K562 (cell line): ENCODE measurements at regions not wholly inside any gene's neighbourhood (a gene's known extent, or its start where the extent isn't known, plus 50 kb on each side); places are given as distances from the start of the nearest gene placed in this dataset.

Source experiments
- ATAC-seq: fragments of 200-7000 bp; cut with Tn5 transposase; 3 replicates; pipeline ENCODE4 v1.9.1; 2020; ENCODE audit warnings: moderate library complexity
- BruUV-seq: library from RNA; stranded (reverse); fragments of 400-500 nt; replicated peaks from 2 replicates; lab custom pipeline; 2021; lab: Mats Ljungman, UMichigan
- CTCF ChIA-PET: fragments of 300-600 bp; formaldehyde crosslinking; extraction: SDS; loops from one replicate; lab custom pipeline; 2021; ENCODE audit warnings: low intra/inter-chr PET ratio; lab: Yijun Ruan, JAX
- POLR2A ChIA-PET: fragments of 300-600, 350-650 bp; sonication (Branson Sonifier 250); formaldehyde crosslinking; extraction: SDS; loops from one replicate; lab custom pipeline; 2021; ENCODE audit warnings: antibody characterized with exemption, inconsistent platforms; lab: Yijun Ruan, JAX
- DNase-seq, 4 experiments: peaks; one replicate each; pipeline versions ENCODE4 v3.0.0 to v3.0.0-alpha.2; 2011 to 2018; ENCODE audit warnings: low spot score in 3 of 4, mixed read lengths in 3 of 4; ENCODE audit errors: extremely low read depth in 1 of 4
- FAIRE-seq: peaks from 2 replicates; lab custom pipeline; 2011; peaks lifted over from hg19 to GRCh38; lab: Jason Lieb, UNC
- H2AFZ ChIP-seq: 2 replicates; pipeline ENCODE4 v1.6.0; 2011; ENCODE audit warnings: low read depth, low read length, control low read depth, inconsistent platforms
- H3K27ac ChIP-seq: fragments of 200-600 bp; 3 replicates; pipeline ENCODE4 v1.8.0; 2011; ENCODE audit warnings: low read depth, mild to moderate bottlenecking, control low read depth, inconsistent platforms, low read length, moderate library complexity, mixed read lengths; ENCODE audit errors: extremely low read depth
- H3K27me3 ChIP-seq, 2 experiments: fragments of 300-600 bp in 1 of 2; 2 replicates in 1 of 2; 3 replicates in 1 of 2; pipeline versions ENCODE4 v1.6.0 to v1.8.0; 2011; ENCODE audit warnings: inconsistent platforms in 2 of 2, low read length in 2 of 2, mild to moderate bottlenecking in 1 of 2, mixed read lengths in 1 of 2, moderate library complexity in 1 of 2; ENCODE audit not compliant: control insufficient read depth in 2 of 2, insufficient read depth in 2 of 2
- H3K36me3 ChIP-seq: fragments of 300-600 bp; 3 replicates; pipeline ENCODE4 v1.8.0; 2011; ENCODE audit warnings: mild to moderate bottlenecking, low read length, inconsistent platforms; ENCODE audit not compliant: control insufficient read depth, insufficient read depth
- H3K4me1 ChIP-seq, 2 experiments: fragments of 200-600 bp in 1 of 2; replicated peaks in 1 of 2; 2 replicates in 1 of 2; 3 replicates in 1 of 2; pipeline versions ENCODE4 v1.5.1 to v1.8.0; 2011; ENCODE audit warnings: inconsistent platforms in 2 of 2, low read length in 2 of 2, mild to moderate bottlenecking in 1 of 2, mixed read lengths in 1 of 2, moderate library complexity in 1 of 2; ENCODE audit not compliant: control insufficient read depth in 2 of 2, insufficient read depth in 2 of 2
- H3K4me2 ChIP-seq: 2 replicates; pipeline ENCODE4 v1.6.1; 2011; ENCODE audit warnings: low read length, control low read depth, inconsistent platforms, mixed read lengths; ENCODE audit not compliant: insufficient read depth
- H3K4me3 ChIP-seq: fragments of 200-600 bp; sonication (generic), shearing (Covaris generic); 2 replicates; pipeline ENCODE4 v1.5.1; 2016; ENCODE audit warnings: control low read depth, inconsistent platforms
- H3K79me2 ChIP-seq: fragments of 200-600 bp; 3 replicates; pipeline ENCODE4 v1.8.0; 2011; ENCODE audit warnings: low read length, inconsistent platforms; ENCODE audit not compliant: control insufficient read depth, insufficient read depth
- H3K9ac ChIP-seq, 2 experiments: 2 replicates each; pipeline versions ENCODE4 v1.6.0 to v1.6.1; 2011; ENCODE audit warnings: low read depth in 2 of 2, low read length in 2 of 2, control low read depth in 1 of 2, inconsistent platforms in 1 of 2, mild to moderate bottlenecking in 1 of 2, mixed read lengths in 1 of 2; ENCODE audit not compliant: insufficient read depth in 1 of 2
- H3K9me1 ChIP-seq: one replicate; pipeline ENCODE4 v1.6.0; 2011; ENCODE audit warnings: inconsistent platforms, mild to moderate bottlenecking, low read length, moderate library complexity; ENCODE audit not compliant: control insufficient read depth, insufficient read depth
- H3K9me3 ChIP-seq: replicated peaks from 2 replicates; pipeline ENCODE4 v1.5.1; 2011; ENCODE audit warnings: low read depth, low read length, inconsistent platforms; ENCODE audit not compliant: control insufficient read depth, insufficient read depth
- H4K20me1 ChIP-seq: replicated peaks from 2 replicates; pipeline ENCODE4 v1.6.1; 2011; ENCODE audit warnings: low read length, inconsistent platforms, mixed read lengths; ENCODE audit not compliant: control insufficient read depth, insufficient read depth
- CBX8 ChIP-seq: fragments of 200-600 bp; sonication (generic); IDR thresholded peaks from 2 replicates; pipeline ENCODE4 v1.6.1; 2012; ENCODE audit warnings: borderline replicate concordance, mixed run types, low read depth, mild to moderate bottlenecking, moderate library complexity, mixed read lengths, low read length, control low read depth, inconsistent platforms; ENCODE audit not compliant: poor library complexity, severe bottlenecking; ENCODE audit errors: extremely low read depth
- CEBPG ChIP-seq, 3 experiments: fragments of 200-800 bp in 1 of 3; sonication (Bioruptor generic) in 1 of 3; sonication (generic) in 1 of 3; formaldehyde crosslinking in 1 of 3; IDR thresholded peaks in 2 of 3; conservative IDR thresholded peaks in 1 of 3; 2 replicates each; pipeline versions ENCODE4 v1.6.1 to v1.8.0; 2016 to 2022; ENCODE audit warnings: missing compliant biosample characterization in 2 of 3, missing genetic modification characterization in 2 of 3, mild to moderate bottlenecking in 1 of 3, missing genetic modification reagents in 1 of 3
- CGGBP1 ChIP-seq: fragments of 250-450 bp; sonication (Bioruptor Pico); IDR thresholded peaks from 2 replicates; pipeline ENCODE4 v1.9.0; 2021; ENCODE audit warnings: mild to moderate bottlenecking
- CUX1 ChIP-seq: fragments of 200-800 bp; sonication (Bioruptor generic); IDR thresholded peaks from 2 replicates; pipeline ENCODE4 v1.6.1; 2016; ENCODE audit warnings: missing genetic modification characterization, missing compliant biosample characterization
- FOXK1 ChIP-seq: sonication (generic); formaldehyde crosslinking; IDR thresholded peaks from 2 replicates; pipeline ENCODE4 v1.8.0; 2022; ENCODE audit warnings: missing genetic modification reagents, mild to moderate bottlenecking, borderline replicate concordance
- NFYB ChIP-seq: IDR thresholded peaks from 2 replicates; pipeline ENCODE4 v1.6.1; 2011; ENCODE audit warnings: mild to moderate bottlenecking, moderate library complexity; ENCODE audit not compliant: insufficient read length; ENCODE audit errors: extremely low read depth
- RBM22 ChIP-seq: fragments of 200-400 bp; formaldehyde crosslinking; IDR thresholded peaks from 2 replicates; pipeline ENCODE4 v1.6.1; 2018; ENCODE audit warnings: low read length, low read depth; ENCODE audit not compliant: poor library complexity, severe bottlenecking
- RBM25 ChIP-seq: fragments of 200-400 bp; formaldehyde crosslinking; IDR thresholded peaks from 2 replicates; pipeline ENCODE4 v1.6.1; 2018; ENCODE audit warnings: low read length, low read depth, moderate library complexity; ENCODE audit not compliant: severe bottlenecking
- TFAM ChIP-seq: fragments of 250-450 bp; sonication (Bioruptor Pico); conservative IDR thresholded peaks from 2 replicates; pipeline ENCODE4 v1.5.0; 2021; ENCODE audit warnings: mild to moderate bottlenecking, moderate library complexity
- TRIM24 ChIP-seq, 2 experiments: fragments of 450-650 bp; IDR thresholded peaks; 2 replicates each; pipeline ENCODE4 v1.6.1; 2016
- ZBTB43 ChIP-seq: sonication (generic); formaldehyde crosslinking; IDR thresholded peaks from 2 replicates; pipeline ENCODE4 v1.8.0; 2023; ENCODE audit warnings: mild to moderate bottlenecking, missing genetic modification reagents
- ZNF584 ChIP-seq: fragments of 200-800 bp; sonication (Bioruptor generic); IDR thresholded peaks from 2 replicates; pipeline ENCODE4 v1.6.1; 2016; ENCODE audit warnings: low read depth, mild to moderate bottlenecking, missing genetic modification characterization, missing compliant biosample characterization
- ZNF77 ChIP-seq: fragments of 250-450 bp; sonication (Bioruptor Pico); IDR thresholded peaks from 2 replicates; pipeline ENCODE4 v1.5.0; 2020
- WGBS: fragments of 100-300 bp; shearing (Covaris generic); methylation state at CpG from one replicate; pipeline ENCODE4 v1.1.6; 2016; ENCODE audit warnings: low coverage, mixed read lengths; ENCODE audit not compliant: insufficient coverage; ENCODE audit errors: missing lambda C conversion rate; 5-methylcytosine and 5-hydroxymethylcytosine counted together
- in situ Hi-C: fragments of 300-500 bp; cut with MboI; formaldehyde crosslinking; loops from 4 replicates; pipeline ENCODE4 v1.15.0; 2018; ENCODE audit warnings: inconsistent platforms, mixed read lengths
- intact Hi-C: fragments of 100-400 bp; cut with micrococcal nuclease; formaldehyde crosslinking; loops from 2 replicates; pipeline ENCODE4 v1.14.2; 2022

GRCh38 chr12:73486256-73486655 is 1051.4 kb upstream of the ATXN7L3B start (continued):
- no peak for TF ChIP-seq CBX8
- TF ChIP-seq TFAM: no peak
- TF ChIP-seq ZBTB43: no peak

- no peak overlapping the region for H3K4me2 ChIP-seq
- H4K20me1 ChIP-seq: no peaks in the 10 kb centered on the region
- 0% methylated on average over 1 of the region's 1 CpG for WGBS
- no peaks in the 10 kb centered on the region for H3K4me1 ChIP-seq
- FAIRE-seq (no peak), DNase-seq (no peak), ATAC-seq (no peak)
- ChIA-PET CTCF (no interaction called here), POLR2A (interaction anchor here (0.6 kb wide), 1 partner anchor 34 kb away, joined by 3 read pairs; no protein-coding TSS in a partner anchor)
- H3K79me2 ChIP-seq: no peaks in the 10 kb centered on the region
- no peak overlapping the region for H3K9ac ChIP-seq
- no peak overlapping the region for H3K4me3 ChIP-seq
- no peaks in the 10 kb centered on the region for H3K27me3 ChIP-seq
- no peaks in the 10 kb centered on the region for H3K36me3 ChIP-seq
- in situ Hi-C loops (no loop called here), intact Hi-C loops (no loop called here)
- no peak overlapping the region for H3K27ac ChIP-seq
- no peaks in the 10 kb centered on the region for H3K9me1 ChIP-seq
- no peaks in the 10 kb centered on the region for H3K9me3 ChIP-seq
- BruUV-seq: no TSS peak
- H2AFZ ChIP-seq: no peak overlapping the region
- TF ChIP-seq FOXK1 (CRISPR knock-in tag): no peak
- no peak for TF ChIP-seq RBM25
- TF ChIP-seq CEBPG (CRISPR knock-in tag; IDR thresholded peaks at IDR 0.05): no peak
- TF ChIP-seq CEBPG (tag; conservative IDR thresholded peaks at IDR 0.05 in 1 of 2, IDR thresholded peaks at IDR 0.05 in 1 of 2): no peak
- no peak for TF ChIP-seq NFYB
- no peak for TF ChIP-seq ZNF584 (CRISPR knock-in tag)
- no peak for TF ChIP-seq ZNF77 (CRISPR knock-in tag)
- TF ChIP-seq TRIM24 (IDR thresholded peaks at IDR 0.05): no peak
- no peak for TF ChIP-seq CUX1 (CRISPR knock-in tag)
- no peak for TF ChIP-seq RBM22
- TF ChIP-seq CGGBP1 (CRISPR knock-in tag): no peak
Measured at GRCh38 chr12:73506611-73507010, 1031.0 kb upstream of the ATXN7L3B start.
